ENCODE measurements at regions not wholly inside any gene's neighbourhood (a gene's known extent, or its start where the extent isn't known, plus 50 kb on each side); places are given as distances from the start of the nearest gene placed in this dataset.
"Not testable (repeated sequence)": the region's sequence is repeated elsewhere in the genome, so short reads cannot be mapped to it uniquely, and the experiment has no call there.

DNA sequence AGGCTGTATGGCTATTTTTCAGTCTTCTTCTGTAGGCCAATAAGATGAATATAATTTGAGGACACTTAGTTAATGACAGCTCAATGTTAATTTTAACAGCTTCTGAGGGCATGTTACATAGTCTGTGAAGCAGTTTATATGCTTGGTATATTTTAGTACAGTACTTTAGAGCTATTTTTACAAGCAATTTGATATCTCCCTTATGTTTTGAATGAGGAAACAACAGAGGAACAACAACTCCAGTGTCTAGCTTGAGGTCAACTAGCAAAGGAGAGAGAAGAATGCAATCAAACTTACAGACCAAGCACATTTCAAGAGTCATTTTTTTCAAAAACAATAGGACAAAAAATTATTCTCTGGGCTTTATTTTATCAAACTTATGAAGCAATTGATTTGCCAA, 469.1 kb upstream of the DCN start:
- no peak for DNase-seq

DNA sequence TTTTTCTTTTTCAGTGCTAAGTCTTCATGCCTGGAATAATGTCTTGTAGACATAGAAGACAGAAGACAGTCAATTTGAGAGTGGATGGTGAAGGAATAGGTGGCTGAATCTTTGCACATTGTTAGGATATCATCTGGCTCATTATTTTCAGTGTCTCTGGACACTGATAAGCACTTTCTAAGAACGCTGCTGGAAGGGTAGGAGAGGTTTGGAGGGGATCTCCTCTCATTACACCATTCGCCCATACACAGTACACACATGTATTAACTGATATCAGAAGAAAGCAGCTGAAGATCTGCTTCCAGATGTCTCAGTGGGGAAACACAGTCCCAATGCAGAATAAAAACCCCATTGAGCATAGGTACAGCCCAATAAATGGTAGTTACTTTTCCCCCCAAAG, 461.1 kb upstream of the DCN start:
- no peak for DNase-seq

DNA sequence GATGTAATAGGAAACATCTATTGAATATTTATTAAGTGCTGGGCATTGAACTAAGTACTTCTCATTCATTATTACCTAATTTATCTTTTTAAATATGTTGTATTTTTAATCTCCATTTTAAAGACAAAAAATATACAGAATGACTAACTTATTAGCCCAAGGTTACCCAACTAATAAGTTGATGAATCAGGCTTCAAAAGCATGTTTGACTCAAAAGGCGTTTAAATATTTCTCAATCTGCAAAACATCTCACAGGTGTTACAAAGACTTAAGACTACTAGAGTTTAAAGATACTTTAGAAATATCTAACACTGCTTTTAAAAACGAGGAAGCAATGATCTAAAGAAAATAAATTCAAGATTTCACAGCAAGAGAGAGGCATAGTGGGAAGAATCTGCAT, 457.4 kb upstream of the DCN start:
- DNase-seq: no peak

DNA sequence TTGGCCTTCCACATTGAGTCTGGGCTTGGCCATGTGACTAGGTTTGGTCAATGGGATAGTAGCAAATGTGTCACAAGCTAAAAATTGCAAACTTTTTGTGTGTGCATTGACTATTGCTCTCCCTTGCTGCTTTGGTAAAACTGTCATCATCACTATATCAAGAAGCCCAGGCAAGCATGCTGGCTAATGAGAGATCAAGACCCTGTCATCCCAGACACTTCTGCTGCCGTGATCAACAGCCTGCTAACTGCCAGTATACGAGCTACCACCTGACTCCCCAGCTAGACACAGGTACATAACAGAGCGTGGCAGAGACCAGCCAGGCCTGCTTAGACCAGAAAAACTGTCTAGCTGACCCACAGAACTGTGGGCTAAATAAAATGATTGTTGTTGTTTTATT, 456.7 kb upstream of the DCN start:
- DNase-seq: no peak

DNA sequence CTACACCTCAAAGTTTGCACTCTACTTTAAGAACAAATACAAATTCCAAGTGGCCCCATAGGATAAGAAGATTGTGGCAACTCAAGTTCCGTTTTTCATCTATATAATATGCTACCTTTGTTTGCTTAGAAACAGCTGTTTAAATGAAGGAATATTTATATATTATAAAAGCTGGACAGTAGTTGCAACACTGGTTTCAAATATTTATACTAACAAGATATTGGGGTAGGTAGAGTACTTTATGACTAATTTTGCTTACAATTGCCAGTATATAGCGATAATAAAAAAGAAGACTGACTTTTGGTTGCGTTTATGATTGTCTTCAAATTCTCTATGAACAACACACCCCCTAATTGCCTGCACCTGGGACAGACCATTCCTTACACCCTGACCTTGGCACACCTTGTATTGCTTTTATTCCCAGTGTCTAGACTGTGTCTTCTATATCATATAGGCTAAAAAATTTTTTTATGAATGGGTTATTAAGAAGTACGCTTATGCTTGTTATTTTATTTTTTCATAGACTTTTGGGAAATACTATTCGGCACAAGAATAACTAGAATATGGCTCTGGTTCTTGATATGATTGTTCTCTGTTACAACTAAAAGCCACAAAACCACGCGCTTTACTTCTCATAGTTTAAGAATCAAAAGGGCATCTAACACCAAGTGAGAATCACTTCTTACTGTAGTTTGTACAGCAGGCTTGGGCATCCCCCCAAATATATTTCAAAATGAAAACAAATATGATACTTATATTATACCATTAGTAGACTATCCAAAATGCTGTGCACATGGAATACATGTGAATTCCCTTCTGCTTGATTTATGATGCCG, 455.4 kb upstream of the DCN start:
- no peak for DNase-seq

DNA sequence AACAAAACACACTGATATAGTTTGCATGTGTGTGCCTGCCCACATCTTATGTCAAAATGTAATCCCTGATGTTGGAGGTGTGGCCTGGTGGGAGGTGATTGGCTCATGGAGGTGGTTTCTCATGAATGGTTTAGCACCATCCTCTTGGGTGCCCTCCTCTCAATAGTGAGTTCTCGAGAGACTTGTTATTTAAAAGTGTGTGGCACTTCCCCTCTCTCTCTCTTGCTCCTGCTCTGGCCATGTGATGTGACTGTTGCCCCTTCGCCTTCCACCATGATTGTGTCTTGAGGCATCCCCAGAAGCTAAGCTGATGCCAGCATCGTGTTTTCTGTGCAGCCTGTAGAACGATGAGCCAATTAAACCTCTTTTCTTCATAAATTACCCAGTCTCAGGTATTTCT, 454.1 kb upstream of the DCN start:
- no peak for DNase-seq

DNA sequence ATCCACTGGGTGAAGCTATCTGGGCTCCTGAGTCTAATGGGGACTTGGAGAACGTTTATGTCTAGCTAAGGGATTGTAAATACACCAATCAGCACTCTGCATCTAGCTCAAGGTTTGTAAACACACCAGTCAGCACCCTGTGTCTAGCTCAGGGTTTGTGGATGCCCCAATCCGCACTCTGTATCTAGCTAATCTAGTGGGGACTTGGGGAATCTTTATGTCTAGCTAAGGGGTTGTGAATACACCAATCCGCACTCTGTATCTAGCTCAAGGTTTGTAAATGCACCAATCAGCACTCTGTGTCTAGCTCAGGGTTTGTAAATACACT, 451.7 kb upstream of the DCN start:
- DNase-seq: not testable (repeated sequence)

DNA sequence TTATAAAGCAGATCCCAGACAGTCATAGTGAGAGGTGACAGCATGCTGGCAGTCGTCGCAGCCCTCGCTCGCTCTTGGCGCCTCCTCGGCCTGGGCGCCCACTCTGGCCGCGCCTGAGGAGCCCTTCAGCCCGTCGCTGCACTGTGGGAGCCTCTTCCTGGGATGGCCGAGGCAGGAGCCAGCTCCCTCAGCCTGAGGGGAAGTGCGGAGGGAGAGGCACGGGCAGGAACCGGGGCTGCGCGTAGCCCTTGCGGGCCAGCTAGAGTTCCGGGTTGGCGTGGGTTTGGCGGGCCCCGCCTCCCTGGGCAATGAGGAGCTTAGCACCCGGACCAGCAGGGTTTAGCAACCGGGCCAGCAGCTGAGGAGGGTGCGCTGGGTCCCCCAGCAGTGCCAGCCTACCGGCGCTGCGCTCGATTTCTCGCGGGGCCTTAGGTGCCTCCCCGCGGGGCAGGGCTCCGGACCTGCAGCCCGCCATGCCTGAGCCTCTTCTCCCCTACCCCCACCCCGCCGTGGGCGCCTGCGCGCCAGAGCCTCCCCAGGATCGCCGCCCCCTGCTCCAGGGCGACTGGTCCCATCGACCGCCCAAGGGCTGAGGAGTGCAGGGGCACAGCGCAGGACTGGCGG, 451.2 kb upstream of the DCN start:
- no peak for DNase-seq

DNA sequence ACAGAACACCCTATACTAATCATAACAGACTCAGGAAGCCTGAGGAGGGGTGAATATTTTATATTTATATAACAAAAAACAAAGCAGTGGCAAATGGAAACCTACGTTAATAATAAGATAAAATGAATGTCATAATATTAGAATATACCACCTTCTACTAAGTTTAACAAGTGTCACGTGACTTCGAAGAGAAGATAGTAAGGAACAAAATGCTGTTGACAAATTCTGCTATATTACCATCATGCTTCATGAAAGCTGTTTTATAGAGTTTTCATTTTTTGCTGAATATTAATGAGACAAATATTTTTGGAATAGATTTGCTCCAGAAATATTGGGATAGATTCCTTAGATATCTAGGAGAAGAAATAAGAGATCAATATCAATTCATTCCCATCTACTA, 450.6 kb upstream of the DCN start:
- no peak for DNase-seq

DNA sequence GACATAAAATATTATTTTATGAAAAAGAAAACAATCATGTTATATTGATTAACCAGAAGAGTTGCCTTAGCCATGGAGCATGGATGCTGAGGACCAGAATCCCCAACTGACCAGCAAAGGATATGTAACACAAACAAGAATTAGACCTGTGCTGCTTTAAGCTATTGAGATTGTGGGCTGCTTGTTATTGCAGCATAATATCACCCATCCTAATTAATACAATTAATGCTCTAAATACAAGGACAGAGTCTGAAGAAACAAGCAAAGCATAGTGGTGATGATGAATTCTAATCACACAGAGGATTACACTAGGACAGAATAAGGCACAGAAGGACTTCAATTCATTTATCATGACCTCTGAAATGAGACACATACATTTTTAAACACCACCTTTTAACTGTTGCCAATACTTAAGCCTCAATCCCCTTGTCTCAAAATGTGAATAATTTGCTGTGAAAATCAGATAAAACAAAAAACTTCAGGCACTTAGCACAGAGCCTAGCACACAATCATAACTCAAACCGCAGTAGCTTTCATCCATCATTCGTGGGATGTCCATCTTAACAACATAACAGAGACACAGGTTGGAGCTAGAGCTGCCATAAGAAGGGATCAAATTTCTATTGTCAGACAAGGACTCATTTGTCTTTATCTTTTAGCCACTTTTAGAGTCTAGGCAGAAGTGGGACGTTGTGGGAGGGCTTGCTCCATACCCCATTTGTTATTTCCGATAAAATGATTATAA, 449.6 kb upstream of the DCN start:
- no peak for DNase-seq

DNA sequence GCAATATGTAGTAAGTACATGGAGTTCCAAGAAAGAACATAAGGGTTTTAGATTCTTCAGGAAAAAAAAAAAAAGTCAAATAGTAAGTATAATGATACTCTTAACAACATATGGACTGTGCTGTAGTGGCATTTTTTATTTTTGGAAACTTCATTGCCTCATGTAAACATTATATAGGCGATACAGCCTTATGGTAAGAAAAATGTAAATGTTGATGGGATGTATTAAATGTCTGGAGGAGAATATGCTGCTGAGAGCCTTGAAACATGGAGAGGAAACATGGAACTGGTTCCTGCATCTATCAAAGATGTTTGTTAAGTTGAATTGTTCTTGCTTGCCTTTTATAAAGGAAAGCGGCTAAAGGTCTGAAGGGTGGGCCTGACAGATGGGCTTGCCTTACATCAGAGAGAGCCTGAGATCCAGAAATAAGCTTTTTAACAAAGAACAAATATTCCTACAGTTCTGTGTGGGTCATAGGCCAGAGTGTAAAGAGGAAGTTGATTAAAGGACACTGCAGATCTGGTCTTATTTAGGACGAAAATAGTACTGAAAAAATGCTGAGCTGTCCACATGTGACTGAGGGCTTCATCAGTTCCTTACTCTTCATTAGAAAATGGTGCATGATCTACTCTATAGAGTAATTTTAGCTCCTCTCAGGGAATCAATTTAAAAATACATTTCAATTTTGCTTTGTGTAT, 448.1 kb upstream of the DCN start:
- no peak for DNase-seq

DNA sequence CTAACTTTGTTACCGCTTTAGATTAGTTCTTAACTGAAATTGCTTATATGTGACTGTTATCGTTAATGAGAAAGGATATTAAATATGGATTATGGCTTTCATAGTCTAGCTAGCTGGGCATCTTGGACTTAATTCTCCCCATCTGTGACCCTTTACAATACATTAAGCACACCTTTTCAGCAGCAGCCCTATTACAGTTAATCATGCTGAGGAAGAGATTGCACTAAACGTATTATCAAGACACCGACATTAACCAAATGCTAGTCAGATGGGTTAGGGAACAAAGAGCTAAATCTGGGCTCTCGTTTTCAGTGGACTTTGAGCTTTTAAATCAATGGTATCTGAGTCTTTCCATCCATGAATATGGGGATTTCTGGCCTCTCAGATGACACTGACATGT, 447.5 kb upstream of the DCN start:
- DNase-seq: no peak

DNA sequence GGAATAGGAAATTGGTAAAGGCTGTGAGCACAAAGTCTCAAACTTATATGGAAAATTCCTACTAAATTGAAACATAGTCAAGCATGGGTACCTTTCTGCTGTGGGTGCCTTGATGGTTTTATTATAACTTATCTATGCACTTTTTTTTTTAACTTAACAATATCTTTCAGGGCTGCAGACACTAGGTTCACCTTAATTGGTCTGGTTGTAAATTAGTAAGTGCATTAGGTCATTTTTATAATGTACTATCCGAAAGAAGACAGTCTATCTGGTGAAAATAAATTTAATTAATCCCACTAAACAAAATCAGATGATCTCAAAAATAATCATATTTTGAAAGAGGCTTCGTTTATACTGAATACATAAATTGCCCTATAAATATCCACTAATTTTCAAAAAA, 446.8 kb upstream of the DCN start:
- no peak for DNase-seq

DNA sequence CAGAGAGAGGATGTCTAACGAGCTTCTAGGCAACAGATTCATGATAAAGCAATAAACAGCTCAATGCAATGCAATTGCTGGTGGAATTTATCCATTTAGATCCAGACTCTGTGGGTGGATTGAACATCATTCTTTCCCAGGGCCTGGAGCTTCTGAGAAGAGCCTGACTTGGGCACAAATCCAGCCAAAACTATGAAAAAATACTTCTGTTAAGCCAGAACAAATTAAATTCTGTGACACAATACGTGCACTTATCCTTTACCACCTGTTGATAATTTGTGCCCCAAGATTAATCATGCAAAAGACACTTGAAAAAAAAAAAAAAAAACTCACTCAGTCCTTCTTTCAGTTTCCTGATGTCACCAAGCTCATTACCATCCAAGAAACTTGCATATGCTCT, 446.0 kb upstream of the DCN start:
- DNase-seq: no peak

DNA sequence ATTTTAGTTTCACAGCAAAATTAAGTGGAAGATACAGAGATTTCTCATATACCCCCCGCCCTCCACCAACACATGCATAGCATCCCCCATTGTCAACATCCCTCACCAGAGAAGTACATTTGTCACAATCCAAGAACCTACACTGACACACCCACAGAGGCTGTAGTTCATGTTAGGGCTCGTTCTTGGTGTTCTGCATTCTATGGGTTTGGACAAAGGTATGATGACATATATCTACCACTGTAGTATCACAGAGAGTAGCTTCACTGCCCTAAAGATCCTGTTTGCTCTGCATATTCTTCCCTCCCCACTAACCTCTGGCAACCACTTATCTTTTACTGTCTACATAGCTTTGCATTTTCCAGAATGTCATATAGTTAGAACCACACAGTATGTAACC, 444.6 kb upstream of the DCN start:
- DNase-seq: no peak

DNA sequence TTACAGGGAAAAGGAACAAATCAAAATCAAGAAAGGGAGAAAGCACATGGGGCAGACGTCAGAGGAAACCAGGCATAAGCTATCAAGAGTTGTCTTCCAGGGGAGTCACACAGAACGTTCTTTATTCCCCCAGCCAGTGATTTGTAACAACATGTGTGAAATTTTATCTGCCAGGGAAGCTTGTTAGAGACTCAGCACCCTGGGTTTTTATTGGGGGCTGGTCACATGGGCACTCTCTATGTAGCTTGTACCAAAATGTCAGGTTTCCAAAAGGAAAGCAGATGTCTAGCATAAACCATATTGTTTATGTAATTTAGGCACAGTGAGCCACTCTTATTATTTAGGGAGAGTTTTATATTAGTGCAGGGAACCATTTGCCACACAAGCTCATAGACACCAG, 440.4 kb upstream of the DCN start:
- no peak for DNase-seq

DNA sequence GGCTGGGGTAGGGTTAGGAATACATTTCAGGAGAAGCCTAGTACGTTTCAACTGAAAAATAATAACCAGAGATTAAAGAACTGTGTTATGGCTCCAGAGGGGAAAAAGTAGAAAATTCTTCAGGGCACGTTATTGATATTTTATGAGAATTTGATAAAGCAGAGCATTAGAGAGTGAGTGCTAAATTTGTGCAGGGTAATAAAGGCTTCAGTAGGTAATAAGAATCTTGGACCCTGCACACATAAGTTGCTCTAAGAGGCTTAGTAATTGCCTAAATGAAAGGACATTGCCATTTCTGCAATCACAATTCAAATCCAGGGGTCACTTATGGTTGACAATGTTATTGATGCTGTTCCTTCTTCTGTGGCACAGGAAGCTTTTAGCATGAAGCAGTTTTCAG, 439.4 kb upstream of the DCN start:
- no peak for DNase-seq

DNA sequence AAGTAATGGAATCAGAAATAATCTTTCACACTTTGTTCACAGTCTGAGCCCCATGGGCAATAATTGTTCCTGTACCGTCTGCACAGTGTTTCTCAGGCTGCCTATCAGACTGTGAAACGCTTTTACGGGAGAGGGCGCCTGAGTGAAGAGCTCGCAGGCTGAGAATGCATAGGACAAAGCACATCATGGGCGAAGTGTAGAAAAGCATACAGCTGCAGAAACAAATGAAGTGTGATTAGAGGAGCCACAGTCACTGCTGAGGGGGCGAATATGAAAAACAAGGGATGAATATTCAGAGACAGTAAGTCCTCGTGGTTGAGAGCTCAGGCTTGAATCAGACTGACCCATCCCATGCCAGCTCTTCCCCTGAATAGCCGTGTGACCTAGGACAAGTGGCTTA, 438.4 kb upstream of the DCN start:
- DNase-seq: no peak

DNA sequence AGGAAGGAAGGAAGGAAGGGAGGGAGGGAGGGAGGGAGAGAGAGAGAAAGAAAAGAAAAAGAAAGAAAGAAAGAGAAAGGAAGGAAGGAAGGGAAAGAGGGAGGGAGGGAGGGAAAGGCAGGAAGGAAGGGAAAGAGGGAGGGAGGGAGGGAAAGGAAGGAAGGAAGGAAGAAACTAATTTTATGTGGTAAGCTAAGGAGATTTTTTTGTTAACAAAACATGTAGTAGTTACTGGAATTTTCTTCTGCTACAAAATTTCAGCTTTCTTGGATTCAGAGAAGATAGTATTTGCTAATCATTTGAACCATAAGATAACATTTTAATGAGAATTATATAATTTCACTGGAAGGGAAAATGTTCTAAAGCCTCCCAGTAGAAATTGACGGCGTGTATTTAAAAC, 437.8 kb upstream of the DCN start:
- no peak for DNase-seq

DNA sequence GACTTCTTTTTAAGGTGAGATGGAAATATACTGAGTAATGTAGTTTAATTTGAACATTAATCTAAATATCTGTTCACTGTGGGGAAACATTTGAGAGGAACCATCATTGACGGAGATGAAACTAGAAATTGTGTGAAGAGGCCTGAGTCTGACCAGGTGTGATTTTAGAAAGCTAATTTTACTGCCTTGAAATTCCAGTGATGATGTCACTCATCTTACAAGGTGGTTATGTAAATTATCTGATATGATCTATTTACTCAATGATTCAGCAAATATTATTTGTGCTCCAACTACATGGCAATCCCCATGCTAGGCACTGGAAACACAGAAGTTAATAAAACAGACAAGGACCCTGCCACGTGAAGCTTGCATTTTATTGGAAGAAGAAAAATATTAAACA, 435.7 kb upstream of the DCN start:
- DNase-seq: no peak

DNA sequence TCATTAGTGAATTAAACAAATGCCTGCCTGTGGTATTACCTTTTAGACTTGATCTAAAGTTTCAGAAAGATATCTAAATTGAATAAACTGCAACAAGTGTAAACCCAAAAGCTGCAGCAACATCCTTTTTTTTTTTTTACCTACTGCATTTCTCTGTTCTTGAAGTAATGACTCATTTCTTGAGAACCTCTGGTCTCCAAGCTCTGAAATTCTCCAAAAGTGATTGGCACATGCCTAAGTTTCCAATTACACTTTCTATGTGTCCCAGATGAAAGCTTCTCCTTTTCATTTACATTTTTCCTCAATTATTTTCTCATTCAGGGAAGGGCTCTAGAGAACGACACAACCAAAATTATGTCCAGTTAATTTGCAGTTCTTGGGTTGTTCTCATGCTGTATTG, 435.2 kb upstream of the DCN start:
- DNase-seq: no peak

DNA sequence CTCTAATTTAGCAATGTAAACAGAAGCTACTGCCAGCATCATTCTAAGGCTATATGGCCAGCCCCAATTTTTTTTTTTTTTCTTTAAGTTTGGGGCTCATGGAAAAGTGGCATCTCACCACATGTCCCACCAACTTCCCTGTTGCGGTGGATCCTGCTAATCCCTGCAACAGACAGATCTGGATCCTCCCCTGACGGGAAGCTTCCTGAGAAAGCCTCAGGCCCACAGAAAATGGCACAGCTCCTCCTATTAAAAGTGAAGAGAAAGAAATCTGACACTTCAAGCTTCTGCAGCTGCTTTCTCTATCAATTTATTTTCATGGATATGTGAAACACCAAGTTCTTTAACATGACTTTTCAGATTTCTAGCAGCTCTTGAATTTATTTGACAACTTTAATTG, 433.8 kb upstream of the DCN start:
- no peak for DNase-seq

DNA sequence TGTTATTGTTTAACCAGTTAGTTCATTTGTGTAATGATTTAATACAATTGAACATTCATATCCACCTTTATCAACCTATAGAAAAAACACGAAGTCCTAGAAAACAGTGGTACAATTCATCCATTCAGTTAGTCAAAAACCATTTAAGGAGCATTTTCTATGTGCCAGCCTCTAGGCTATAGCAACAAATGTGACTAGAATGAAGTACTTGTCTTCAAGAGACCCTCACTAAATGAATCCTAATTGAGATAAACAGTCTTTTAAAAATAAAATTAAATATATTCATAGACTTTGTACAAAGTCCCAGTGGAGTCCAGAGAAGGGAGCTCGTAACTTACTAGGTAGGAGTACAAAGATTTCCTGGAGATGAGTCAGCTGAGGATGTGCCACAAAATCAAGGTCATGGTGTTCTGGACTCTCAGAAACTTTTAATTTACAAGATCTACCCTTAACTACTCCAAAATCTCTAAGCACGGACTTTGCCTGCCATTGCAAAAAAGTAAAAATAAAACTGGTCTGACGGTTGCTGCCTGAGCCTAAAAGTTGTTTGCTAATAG, 430.7 kb upstream of the DCN start:
- DNase-seq: no peak

DNA sequence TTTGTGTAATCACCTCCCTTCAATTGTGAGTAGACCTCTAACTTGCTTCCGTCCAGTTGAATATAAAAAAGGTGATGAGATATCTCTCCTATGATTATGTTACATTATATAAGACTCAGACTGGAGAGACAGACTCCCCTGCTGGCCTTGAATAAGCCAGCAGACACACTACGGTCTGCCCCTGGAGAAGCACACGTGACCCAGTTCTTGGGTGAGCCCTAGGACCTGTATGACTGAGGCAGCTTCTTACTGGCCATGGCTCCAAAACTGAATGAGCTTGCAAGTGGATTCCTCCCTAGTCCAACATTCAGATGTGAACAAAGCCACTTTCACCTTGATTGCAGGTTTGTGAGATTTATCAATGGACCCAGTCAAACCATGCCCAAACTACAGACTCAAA, 427.9 kb upstream of the DCN start:
- DNase-seq: no peak

All from stimulated activated CD8-positive, alpha-beta memory T cell treated with anti-CD3 and anti-CD28 coated beads, Interleukin-4, amount 100 ng/mL, for 48 hours (primary cell).